T47D (cell line): ENCODE measurements at regions not wholly inside any gene's neighbourhood (a gene's known extent, or its start where the extent isn't known, plus 50 kb on each side); places are given as distances from the start of the nearest gene placed in this dataset.

ENCODE experiments used
- DNase-seq, 2 experiments: peaks; one replicate each; pipeline versions ENCODE4 v3.0.0 to v3.0.0-alpha.2; 2011 to 2012; ENCODE audit warnings: low read depth in 1 of 2, low spot score in 1 of 2
- JUND ChIP-seq: IDR thresholded peaks from 2 replicates; pipeline ENCODE4 v1.6.1; 2012; ENCODE audit warnings: low read depth
- in situ Hi-C: cut with HindIII; loops from 2 replicates; pipeline ENCODE4 v1.10.0; 2016; ENCODE audit warnings: low sequenced_read_pairs, low pct_unique_long_range_greater_than_20kb

GRCh38 chr6:90715093-90715655 lies 128.3 kb upstream of the MAP3K7 start:
- in situ Hi-C loops, result no loop called here
- no peak for TF ChIP-seq JUND
- DNase-seq, result no peak

GRCh38 chr6:90714319-90714718 lies 127.4 kb upstream of the MAP3K7 start:
- no peak for DNase-seq
- in situ Hi-C loops, result no loop called here
- no peak for TF ChIP-seq JUND

- TF ChIP-seq JUND, result no peak
- DNase-seq, result no peak
- in situ Hi-C loops, result no loop called here
Observed at GRCh38 chr6:90712114-90712513, 125.2 kb upstream of the MAP3K7 start.

GRCh38 chr6:90709431-90709996 lies 122.6 kb upstream of the MAP3K7 start:
- in situ Hi-C loops, result no loop called here
- TF ChIP-seq JUND, result no peak
- DNase-seq, result no peak

- TF ChIP-seq JUND, result no peak
- no peak for DNase-seq
- in situ Hi-C loops, result no loop called here
Observed at GRCh38 chr6:90708206-90708737, 121.4 kb upstream of the MAP3K7 start.

- no peak for TF ChIP-seq JUND
- no peak for DNase-seq
- in situ Hi-C loops, result no loop called here
Observed at GRCh38 chr6:90707246-90707645, 120.4 kb upstream of the MAP3K7 start.

- in situ Hi-C loops, result no loop called here
- no peak for DNase-seq
- no peak for TF ChIP-seq JUND
Observed at GRCh38 chr6:90703336-90703735, 116.5 kb upstream of the MAP3K7 start.

- no peak for TF ChIP-seq JUND
- in situ Hi-C loops, result no loop called here
- no peak for DNase-seq
Observed at GRCh38 chr6:90701926-90702325, 115.1 kb upstream of the MAP3K7 start.

- no peak for TF ChIP-seq JUND
- in situ Hi-C loops, result no loop called here
- peak in 1 of 2 experiments; percentile 47 for DNase-seq
Observed at GRCh38 chr6:90701146-90701781, 114.4 kb upstream of the MAP3K7 start.

- in situ Hi-C loops, result no loop called here
- no peak for TF ChIP-seq JUND
- no peak for DNase-seq
Observed at GRCh38 chr6:90695316-90695715, 108.4 kb upstream of the MAP3K7 start.

GRCh38 chr6:90694802-90695201 lies 107.9 kb upstream of the MAP3K7 start:
- no peak for TF ChIP-seq JUND
- no peak for DNase-seq
- in situ Hi-C loops, result no loop called here

GRCh38 chr6:90691823-90692222 lies 105.0 kb upstream of the MAP3K7 start:
- DNase-seq, result no peak
- no peak for TF ChIP-seq JUND
- in situ Hi-C loops, result no loop called here

- TF ChIP-seq JUND, result no peak
- in situ Hi-C loops, result no loop called here
Observed at GRCh38 chr6:90689172-90689571, 102.3 kb upstream of the MAP3K7 start.

More at GRCh38 chr6:90689172-90689571, 102.3 kb upstream of the MAP3K7 start:
- DNase-seq, result no peak
